ENCODE measurements at regions not wholly inside any gene's neighbourhood (a gene's known extent, or its start where the extent isn't known, plus 50 kb on each side); places are given as distances from the start of the nearest gene placed in this dataset.
A peak's percentile ranks its signal among the peaks of the same experiment; 100 is the strongest.

DNA sequence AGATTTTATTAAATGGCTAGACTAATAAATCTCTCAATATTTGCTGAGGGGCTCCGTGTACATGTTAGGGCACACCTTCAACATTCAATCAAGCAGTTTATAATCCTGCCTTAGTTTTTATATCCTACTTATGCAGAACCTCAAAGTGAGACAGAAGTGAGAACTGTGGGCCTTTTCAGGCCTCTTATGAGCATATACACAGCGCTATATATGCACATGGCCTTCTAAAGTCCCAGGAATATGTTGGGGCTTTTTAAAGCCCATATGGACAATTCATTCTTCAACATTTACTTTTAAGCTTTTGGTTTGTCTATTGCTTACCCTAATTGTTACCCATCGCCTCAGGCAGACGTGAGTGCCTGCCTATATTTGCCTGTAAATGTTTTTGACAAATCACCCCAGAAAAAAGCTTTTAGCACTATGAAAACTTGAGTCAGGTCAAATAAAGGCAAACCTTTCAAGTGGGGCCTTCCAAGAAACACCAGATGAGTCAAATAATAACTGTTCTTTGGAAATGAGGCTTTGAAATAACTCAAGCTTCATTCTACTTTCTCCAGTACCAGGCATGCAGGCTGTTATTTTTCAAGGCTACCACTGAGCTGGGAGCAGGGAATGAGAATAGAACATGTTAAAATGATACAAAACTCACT, 58.2 kb downstream of the ESM1 start:
- no peak for DNase-seq (ENCODE audit: low spot score)

- no peak for DNase-seq (ENCODE audit: low spot score)
Measured at GRCh38 chr5:54924487-54924886, 60.9 kb downstream of the ESM1 start.

GRCh38 chr5:54917323-54917722, 68.1 kb downstream of the ESM1 start:
- no peak for DNase-seq (ENCODE audit: low spot score)

DNA sequence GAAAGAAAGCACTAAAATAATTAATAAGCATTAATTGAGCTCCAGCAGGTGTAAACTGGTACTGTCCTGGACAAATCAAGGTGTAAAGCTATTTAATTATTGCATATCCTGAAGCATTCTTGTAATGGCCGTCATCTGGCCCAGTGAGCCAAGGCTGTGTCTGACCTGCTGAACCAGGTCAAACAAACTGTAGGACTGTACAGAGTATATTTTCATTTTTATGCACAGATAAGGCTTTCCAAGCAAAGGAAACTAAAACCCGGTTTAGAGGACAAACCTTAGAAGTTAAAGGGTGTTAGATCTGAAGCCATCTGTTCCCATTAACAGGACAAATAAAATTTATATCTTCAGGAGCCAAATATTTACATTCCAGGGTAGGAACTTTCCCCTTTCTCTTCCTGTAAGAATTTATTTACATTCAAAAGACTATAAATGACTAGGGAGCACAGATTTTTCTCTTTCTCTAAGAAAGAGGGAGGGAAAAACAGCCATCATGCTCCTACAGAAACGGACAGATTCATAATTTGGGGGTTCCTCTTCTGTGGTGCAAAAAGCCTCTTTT, 69.8 kb downstream of the ESM1 start:
- no peak for DNase-seq (ENCODE audit: low spot score)

GRCh38 chr5:54912021-54912420, 73.4 kb downstream of the ESM1 start:
- DNase-seq (ENCODE audit: low spot score), result no peak

DNA sequence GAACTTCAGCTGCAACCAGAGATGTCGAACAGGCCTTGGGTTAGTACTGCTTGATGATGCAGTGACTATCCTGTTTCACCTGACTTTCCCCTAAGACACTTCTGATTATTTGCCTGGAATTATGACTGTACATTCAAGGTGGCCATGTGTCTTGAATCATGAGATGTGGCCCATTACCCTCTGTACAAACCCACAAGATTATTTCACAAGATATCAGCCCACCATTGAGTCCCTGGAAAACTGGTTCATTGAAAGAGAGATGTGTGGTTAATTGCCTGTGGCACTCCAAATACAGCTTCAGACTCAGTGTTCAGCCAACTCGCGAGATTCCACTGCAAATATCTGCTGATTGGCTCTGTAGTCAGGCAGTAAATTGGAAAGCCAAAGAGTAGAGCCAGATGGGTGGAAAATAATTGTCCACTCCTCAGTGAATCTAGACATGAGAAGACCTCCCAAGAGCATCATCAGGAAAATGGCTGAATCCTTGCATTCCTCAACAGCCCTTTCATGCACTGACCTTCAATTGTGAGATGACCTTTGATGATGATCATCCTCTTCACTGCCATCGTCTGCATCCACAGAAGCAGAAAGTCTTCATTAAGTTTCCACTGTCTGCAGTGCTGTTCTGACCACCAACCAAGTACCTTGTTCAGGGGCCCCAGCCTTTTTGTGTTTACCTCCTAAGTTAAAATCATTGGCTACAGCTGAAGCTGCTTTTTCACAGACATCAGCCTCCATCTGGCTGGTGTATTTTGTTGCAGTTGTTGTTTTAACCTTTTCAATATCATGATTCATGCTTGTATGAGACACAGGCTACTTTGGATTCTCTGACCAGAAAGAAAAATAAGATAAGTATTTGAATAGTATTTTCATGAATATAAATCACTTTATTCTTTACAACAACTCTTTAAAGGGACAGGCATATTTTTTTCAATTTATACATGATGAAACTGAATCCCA, 75.2 kb downstream of the ESM1 start:
- no peak for DNase-seq (ENCODE audit: low spot score)

DNA sequence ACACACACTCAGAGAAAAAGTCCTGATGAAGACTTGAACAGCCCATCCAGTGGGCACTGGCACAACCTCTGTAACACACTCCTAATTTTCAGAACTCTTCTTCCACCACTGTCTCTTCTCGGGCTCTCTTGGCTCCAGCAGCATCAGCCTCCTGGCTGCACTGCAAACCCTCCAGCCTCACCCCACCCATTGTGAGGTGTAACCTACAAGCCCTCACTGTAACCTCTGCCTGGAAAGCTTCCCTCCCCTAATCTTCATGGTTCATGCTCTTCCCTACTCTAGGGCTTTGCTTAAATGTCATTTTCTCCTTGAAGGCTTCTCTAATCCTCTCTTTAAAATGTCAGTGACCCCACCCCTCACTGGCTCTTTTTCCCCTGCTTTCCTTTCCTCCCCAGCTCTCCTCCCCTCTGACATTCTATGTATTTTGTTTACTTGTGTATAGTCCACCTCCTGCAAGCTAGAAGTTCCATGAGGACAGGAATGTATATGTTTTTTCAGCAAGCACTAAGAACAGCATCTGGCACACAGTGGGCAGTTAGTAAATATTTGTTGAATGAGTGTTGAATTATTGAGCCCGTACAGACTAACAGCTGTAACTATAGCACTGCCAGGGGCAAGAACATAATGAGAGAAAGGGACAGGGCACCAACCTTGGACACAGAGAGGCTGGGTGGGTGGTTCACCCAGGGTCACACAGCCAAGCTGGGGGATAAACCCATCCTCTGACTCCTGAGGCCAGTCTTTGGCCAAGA, 76.4 kb downstream of the ESM1 start:
- DNase-seq (ENCODE audit: low spot score), result no peak

- peak; percentile 36 for DNase-seq (ENCODE audit: low spot score)
Measured at GRCh38 chr5:54905942-54906537, 79.4 kb downstream of the ESM1 start.

- DNase-seq (ENCODE audit: low spot score), result no peak
Measured at GRCh38 chr5:54905246-54905795, 80.1 kb downstream of the ESM1 start.

GRCh38 chr5:54904425-54904824, 81.0 kb downstream of the ESM1 start:
- peak; percentile 49 for DNase-seq (ENCODE audit: low spot score)

- DNase-seq (ENCODE audit: low spot score), result peak; percentile 74
Measured at GRCh38 chr5:54902791-54903473, 82.5 kb downstream of the ESM1 start.

DNA sequence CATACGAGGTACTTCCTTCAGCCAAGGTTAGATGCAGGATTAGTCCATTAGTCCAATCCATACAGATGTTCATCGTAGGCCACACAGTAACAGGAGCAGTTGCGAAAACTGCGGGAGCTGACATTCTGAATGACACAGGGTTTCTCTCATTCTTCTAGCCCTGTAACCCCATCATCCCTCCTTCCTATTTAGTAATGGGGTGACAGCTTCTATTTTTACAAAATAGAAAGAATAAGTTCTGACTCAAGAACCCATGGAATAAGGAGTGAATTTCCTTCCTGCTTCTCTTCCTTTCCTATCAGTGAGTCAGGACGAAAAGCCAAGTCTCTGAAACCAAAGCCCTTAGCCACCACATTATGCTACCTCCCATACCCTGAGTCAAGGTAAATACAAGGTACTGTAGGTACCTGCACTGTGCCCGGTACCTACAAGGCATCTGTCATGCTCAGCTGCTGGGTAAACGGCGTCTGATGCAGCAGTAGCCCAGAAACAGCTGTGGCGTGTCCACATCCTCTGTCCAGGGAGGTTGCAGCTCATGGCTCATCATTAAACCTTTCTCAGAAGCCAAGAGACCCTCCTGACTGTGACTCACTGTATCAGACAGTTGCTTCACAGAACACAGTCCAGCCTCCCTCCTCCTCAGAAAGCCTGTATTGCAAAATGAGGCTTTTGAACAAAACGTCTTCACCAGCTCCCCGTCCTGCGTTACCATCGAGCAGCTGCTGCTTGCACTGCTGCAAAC, 84.2 kb downstream of the ESM1 start:
- DNase-seq (ENCODE audit: low spot score), result no peak

DNA sequence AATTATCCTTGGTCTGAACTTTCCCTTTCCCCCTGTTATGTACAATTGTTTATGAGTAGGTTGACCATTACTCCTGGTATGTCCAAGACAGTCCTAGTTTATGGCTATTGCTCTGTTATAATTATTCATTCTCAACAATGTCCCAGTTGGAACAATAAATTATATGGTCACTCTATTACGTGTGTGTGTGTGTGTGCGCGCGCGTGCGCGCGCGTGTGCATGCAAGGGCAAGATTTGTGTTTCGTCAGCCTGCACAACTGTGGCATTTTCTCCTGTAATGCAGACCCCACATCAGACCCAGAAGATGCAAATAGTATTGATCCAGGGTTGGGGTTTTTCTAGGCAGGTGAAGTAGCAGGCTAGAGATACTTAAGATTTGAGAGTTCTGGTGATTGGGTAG, 88.4 kb downstream of the ESM1 start:
- DNase-seq (ENCODE audit: low spot score), result no peak

GRCh38 chr5:54895816-54896341, 89.5 kb downstream of the ESM1 start:
- DNase-seq (ENCODE audit: low spot score), result peak; percentile 62

- no peak for DNase-seq (ENCODE audit: low spot score)
Measured at GRCh38 chr5:54894957-54895815, 90.2 kb downstream of the ESM1 start.

DNA sequence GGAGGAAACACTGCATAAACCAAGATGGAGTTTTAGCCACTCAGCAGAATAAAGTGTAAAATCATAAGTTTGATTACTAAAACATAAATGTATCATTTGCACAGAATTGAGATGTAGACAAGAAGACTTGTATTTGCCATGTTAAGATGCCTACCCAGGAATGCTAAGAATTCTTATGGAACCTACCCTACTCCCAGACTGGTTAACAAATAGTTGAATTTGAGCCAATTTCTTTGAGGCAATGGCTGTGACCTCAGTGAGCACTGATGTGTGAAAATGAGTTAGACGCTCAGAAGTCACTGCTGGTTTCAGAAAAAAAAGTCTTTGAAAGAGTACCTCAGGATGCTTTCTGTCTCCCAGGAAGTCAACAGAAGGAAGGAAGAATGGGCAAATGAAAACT, 95.6 kb downstream of the ESM1 start:
- DNase-seq (ENCODE audit: low spot score), result peak; percentile 91

GRCh38 chr5:54887663-54888062, 97.7 kb downstream of the ESM1 start:
- no peak for DNase-seq (ENCODE audit: low spot score)

GRCh38 chr5:54886866-54887265, 98.5 kb downstream of the ESM1 start:
- DNase-seq (ENCODE audit: low spot score), result peak; percentile 10

DNA sequence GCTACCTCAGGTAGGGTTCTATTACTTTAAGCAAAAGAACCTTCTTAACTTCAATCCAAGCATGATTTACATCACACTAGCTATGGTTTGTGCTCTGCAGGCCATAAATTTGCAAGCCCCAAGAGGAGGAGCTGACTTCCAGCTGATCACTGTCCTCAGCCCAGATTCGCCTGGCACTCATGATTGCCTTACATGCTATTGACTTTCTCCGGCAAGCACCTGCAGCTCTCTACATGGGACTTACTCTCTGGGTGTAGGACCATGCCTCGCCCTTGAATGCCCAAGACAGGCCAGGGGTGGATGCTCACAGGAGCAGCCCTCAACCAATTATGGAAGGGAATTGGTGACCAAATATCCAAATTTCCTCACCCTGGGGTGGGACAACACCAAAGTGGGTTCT, 99.8 kb downstream of the ESM1 start:
- DNase-seq (ENCODE audit: low spot score), result no peak

Measured in H4 (cell line).